GM10266 (cell line): ENCODE measurements at regions not wholly inside any gene's neighbourhood (a gene's known extent, or its start where the extent isn't known, plus 50 kb on each side); places are given as distances from the start of the nearest gene placed in this dataset.
"Not testable (repeated sequence)": the region's sequence is repeated elsewhere in the genome, so short reads cannot be mapped to it uniquely, and the experiment has no call there.

Source experiments
- DNase-seq: peaks from one replicate; pipeline ENCODE4 v3.0.0; 2012; ENCODE audit errors: extremely low spot score
- CTCF ChIP-seq: IDR thresholded peaks from 2 replicates; pipeline ENCODE4 v1.5.1; 2012; ENCODE audit warnings: mild to moderate bottlenecking, low read depth; ENCODE audit not compliant: control insufficient read depth, insufficient read depth; ENCODE audit errors: missing control alignments

- DNase-seq, result no peak
Measured at GRCh38 chr16:9014389-9014788, 50.7 kb upstream of the USP7 start.

GRCh38 chr16:9015489-9015888 is 51.8 kb upstream of the USP7 start:
- no peak for DNase-seq
- no peak for TF ChIP-seq CTCF

More at GRCh38 chr16:9014389-9014788, 50.7 kb upstream of the USP7 start:
- no peak for TF ChIP-seq CTCF

- DNase-seq, result not testable (repeated sequence)
Measured at GRCh38 chr16:9016005-9016404, 52.3 kb upstream of the USP7 start.

- no peak for DNase-seq
- TF ChIP-seq CTCF, result no peak
Measured at GRCh38 chr16:9016824-9017223, 53.1 kb upstream of the USP7 start.

- TF ChIP-seq CTCF, result no peak
Measured at GRCh38 chr16:9027070-9027799, 63.5 kb upstream of the USP7 start.

GRCh38 chr16:9028491-9028890 is 63.0 kb upstream of the HAPSTR1 start:
- not testable (repeated sequence) for DNase-seq

More at GRCh38 chr16:9027070-9027799, 63.5 kb upstream of the USP7 start:
- DNase-seq, result no peak

GRCh38 chr16:9031107-9031506 is 60.3 kb upstream of the HAPSTR1 start:
- DNase-seq, result no peak

GRCh38 chr16:9033125-9033830 is 58.2 kb upstream of the HAPSTR1 start:
- TF ChIP-seq CTCF, result peak; percentile 46
- DNase-seq, result peak; percentile 30

More at GRCh38 chr16:9031107-9031506, 60.3 kb upstream of the HAPSTR1 start:
- no peak for TF ChIP-seq CTCF
